Skeletal muscle satellite cell (primary cell): ENCODE measurements at regions not wholly inside any gene's neighbourhood (a gene's known extent, or its start where the extent isn't known, plus 50 kb on each side); places are given as distances from the start of the nearest gene placed in this dataset.
"Not testable (repeated sequence)": the region's sequence is repeated elsewhere in the genome, so short reads cannot be mapped to it uniquely, and the experiment has no call there.

Source experiments
- H3K27me3 ChIP-seq: 2 replicates; pipeline ENCODE4 v1.7.0; 2013; ENCODE audit warnings: low read length; ENCODE audit not compliant: control insufficient read depth, insufficient read depth
- H3K36me3 ChIP-seq: 2 replicates; pipeline ENCODE4 v1.7.0; 2013; ENCODE audit warnings: mild to moderate bottlenecking, control low read depth, low read length; ENCODE audit not compliant: insufficient read depth
- H3K4me1 ChIP-seq: 2 replicates; pipeline ENCODE4 v1.7.0; 2013; ENCODE audit warnings: low read length; ENCODE audit not compliant: control insufficient read depth, insufficient read depth
- H3K4me2 ChIP-seq: 2 replicates; pipeline ENCODE4 v1.7.0; 2013; ENCODE audit warnings: mild to moderate bottlenecking, low read length
- H3K4me3 ChIP-seq: 2 replicates; pipeline ENCODE4 v1.7.0; 2013; ENCODE audit warnings: low read length
- H3K9ac ChIP-seq: 2 replicates; pipeline ENCODE4 v1.7.0; 2013; ENCODE audit warnings: mild to moderate bottlenecking, low read depth, low read length, moderate library complexity
- H3K9me3 ChIP-seq: replicated peaks from 2 replicates; pipeline ENCODE4 v1.7.0; 2013; ENCODE audit warnings: mild to moderate bottlenecking, control low read depth, low read length

GRCh38 chr5:143957455-143957854 is 145.5 kb downstream of the HMHB1 start:
- no peaks in the 10 kb centered on the region for H3K27me3 ChIP-seq
- no peaks in the 10 kb centered on the region for H3K36me3 ChIP-seq
- no peaks in the 10 kb centered on the region for H3K9me3 ChIP-seq
- H3K4me3 ChIP-seq = no peak overlapping the region
- H3K4me1 ChIP-seq = no peaks in the 10 kb centered on the region
- no peak overlapping the region for H3K4me2 ChIP-seq
- H3K9ac ChIP-seq = no peak overlapping the region

DNA sequence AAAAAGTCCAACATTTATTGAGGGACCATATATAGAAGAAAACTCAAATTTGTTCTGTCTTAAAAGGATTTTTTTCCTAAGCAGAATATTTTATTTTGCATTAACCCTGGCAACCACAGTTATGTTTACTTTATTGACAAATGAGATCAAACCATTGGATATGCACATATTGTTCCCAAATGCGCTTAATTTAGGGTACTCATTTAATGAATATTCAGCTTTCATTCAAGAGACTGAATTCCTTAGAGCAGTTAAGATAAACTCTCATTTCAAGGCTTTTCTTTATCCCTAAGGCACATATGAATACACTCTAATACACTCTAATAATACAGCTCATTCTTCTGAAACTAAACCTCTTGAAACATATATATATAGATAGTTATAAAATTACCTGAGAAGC is 150.2 kb downstream of the HMHB1 start:
- no peaks in the 10 kb centered on the region for H3K4me1 ChIP-seq
- H3K27me3 ChIP-seq = no peaks in the 10 kb centered on the region
- no peak overlapping the region for H3K9ac ChIP-seq
- no peaks in the 10 kb centered on the region for H3K9me3 ChIP-seq
- no peak overlapping the region for H3K4me2 ChIP-seq
- H3K4me3 ChIP-seq = no peak overlapping the region
- no peaks in the 10 kb centered on the region for H3K36me3 ChIP-seq

DNA sequence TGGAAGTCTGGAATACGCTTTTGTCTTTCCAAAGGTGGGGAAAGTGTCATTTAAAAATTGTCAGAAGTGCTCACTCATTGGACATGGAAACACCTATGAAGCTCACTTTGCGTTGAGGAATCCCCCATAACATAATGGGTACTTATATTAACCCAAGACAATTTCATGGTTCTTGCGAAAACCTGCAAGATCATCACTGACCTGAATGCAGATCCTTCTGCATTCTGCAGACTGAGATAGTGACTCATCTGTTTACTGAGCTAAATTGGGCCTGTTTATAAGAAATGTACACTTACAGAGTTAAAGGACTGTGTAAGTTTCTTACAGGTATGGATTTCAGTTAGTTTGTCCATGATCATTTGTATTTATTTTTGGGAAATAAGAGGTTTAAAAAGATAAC is 153.0 kb downstream of the HMHB1 start:
- no peak overlapping the region for H3K4me3 ChIP-seq
- H3K9me3 ChIP-seq = no peaks in the 10 kb centered on the region
- H3K36me3 ChIP-seq = no peaks in the 10 kb centered on the region
- H3K27me3 ChIP-seq = no peaks in the 10 kb centered on the region
- no peak overlapping the region for H3K4me2 ChIP-seq
- H3K4me1 ChIP-seq = peaks cover 18% of the 10 kb centered on the region
- H3K9ac ChIP-seq = no peak overlapping the region

DNA sequence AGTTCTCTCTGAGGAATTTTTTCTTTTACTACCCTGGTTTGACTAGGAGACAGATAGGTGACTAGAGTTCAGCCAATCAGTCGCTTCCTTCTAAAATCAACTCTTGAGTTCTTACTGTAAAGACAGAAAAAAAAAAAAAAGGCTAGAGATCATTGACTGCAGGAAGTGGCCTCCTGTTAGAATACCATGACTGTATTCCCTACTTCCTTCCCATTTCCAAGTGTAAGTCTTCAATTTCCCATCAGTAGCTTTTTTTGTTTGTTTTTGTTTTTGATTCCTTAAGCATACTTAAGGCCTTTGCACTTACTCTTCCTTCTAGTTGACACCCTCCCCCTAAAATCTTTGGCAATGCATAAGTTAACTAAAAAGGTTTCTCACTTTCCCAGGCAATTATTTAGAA is 154.3 kb downstream of the HMHB1 start:
- no peak overlapping the region for H3K4me2 ChIP-seq
- H3K4me3 ChIP-seq = no peak overlapping the region
- no peak overlapping the region for H3K9ac ChIP-seq
- H3K9me3 ChIP-seq = no peaks in the 10 kb centered on the region
- no peaks in the 10 kb centered on the region for H3K27me3 ChIP-seq
- no peaks in the 10 kb centered on the region for H3K36me3 ChIP-seq
- peaks cover 26% of the 10 kb centered on the region for H3K4me1 ChIP-seq

DNA sequence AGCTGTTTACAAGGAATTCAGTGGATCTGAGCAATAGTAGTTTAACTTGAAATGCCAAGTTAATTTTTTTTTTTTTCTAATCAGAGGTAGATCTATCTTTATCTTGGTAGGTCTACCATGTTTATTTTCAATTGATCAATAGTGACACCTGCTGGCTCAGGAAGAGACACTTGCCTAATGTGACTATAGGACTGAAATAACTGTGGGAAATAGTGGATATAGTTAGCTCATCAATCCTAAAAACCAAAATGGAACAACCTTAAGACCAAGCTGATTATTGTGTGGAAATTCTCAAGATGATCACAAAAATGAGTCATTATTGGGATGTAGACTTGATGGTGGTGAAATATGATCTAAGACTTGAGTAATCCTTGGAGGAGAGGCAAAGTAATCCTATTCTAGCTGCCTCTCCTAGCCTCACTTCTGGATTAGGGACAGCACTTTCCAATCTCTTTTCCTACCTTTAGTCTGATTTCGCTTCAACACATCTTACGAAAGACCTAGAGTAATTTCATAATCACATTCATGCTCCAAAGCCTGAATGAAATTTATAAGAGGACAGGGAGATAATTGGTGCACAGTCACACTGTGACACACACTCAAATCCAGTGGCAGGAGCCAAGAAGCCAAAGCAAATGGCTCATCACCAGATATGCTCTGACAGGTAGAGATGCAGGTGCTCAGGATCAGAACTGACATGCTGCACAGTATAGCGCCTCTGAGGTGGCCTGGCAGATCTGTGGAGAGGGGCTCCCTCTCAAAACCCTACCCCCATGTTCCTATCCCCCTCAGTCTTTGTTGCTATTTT is 156.3 kb downstream of the HMHB1 start:
- H3K36me3 ChIP-seq = no peaks in the 10 kb centered on the region
- H3K4me3 ChIP-seq = no peak overlapping the region
- no peak overlapping the region for H3K4me2 ChIP-seq
- peaks cover 26% of the 10 kb centered on the region for H3K4me1 ChIP-seq
- H3K27me3 ChIP-seq = no peaks in the 10 kb centered on the region
- H3K9ac ChIP-seq = no peak overlapping the region
- H3K9me3 ChIP-seq = no peaks in the 10 kb centered on the region

DNA sequence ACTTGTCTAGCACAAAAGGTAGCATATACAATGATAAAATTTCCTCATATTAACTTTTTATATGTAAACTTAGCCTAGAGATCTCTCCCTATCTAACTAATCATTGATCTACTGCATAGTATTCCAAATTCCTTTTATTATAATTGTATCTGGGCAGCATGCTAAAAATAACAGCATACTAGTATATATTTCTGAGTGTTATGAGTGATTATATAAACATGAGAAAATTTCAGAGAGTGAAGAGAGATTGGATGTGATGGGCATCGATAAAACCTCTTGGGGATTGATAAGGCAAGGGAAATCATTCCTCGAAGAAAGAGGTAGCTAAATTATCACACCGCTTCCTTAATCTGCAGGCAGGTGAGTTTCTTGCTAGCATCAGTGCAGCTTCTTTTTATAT is 158.2 kb downstream of the HMHB1 start:
- Histone ChIP-seq H3K36me3 (no peaks in the 10 kb centered on the region), H3K27me3 (no peaks in the 10 kb centered on the region), H3K4me1 (peaks cover 26% of the 10 kb centered on the region), H3K9me3 (no peaks in the 10 kb centered on the region), H3K4me3 (no peak overlapping the region), H3K4me2 (no peak overlapping the region), H3K9ac (no peak overlapping the region)

- Histone ChIP-seq H3K4me3 (no peak overlapping the region), H3K4me1 (peaks cover 27% of the 10 kb centered on the region), H3K9me3 (no peaks in the 10 kb centered on the region), H3K9ac (no peak overlapping the region), H3K4me2 (no peak overlapping the region), H3K27me3 (no peaks in the 10 kb centered on the region), H3K36me3 (no peaks in the 10 kb centered on the region)
Measured at GRCh38 chr5:143972068-143972467, 160.1 kb downstream of the HMHB1 start.

GRCh38 chr5:143976055-143976454 is 164.1 kb downstream of the HMHB1 start:
- no peaks in the 10 kb centered on the region for H3K9me3 ChIP-seq
- H3K4me1 ChIP-seq = peaks cover 16% of the 10 kb centered on the region
- no peaks in the 10 kb centered on the region for H3K36me3 ChIP-seq
- no peak overlapping the region for H3K4me2 ChIP-seq
- H3K9ac ChIP-seq = no peak overlapping the region
- H3K27me3 ChIP-seq = no peaks in the 10 kb centered on the region
- H3K4me3 ChIP-seq = no peak overlapping the region

- no peak overlapping the region for H3K4me3 ChIP-seq
- no peaks in the 10 kb centered on the region for H3K36me3 ChIP-seq
- H3K27me3 ChIP-seq = no peaks in the 10 kb centered on the region
- H3K4me1 ChIP-seq = peaks cover 16% of the 10 kb centered on the region
- no peak overlapping the region for H3K4me2 ChIP-seq
- no peak overlapping the region for H3K9ac ChIP-seq
- H3K9me3 ChIP-seq = no peaks in the 10 kb centered on the region
Measured at GRCh38 chr5:143977891-143978461, 166.0 kb downstream of the HMHB1 start.

DNA sequence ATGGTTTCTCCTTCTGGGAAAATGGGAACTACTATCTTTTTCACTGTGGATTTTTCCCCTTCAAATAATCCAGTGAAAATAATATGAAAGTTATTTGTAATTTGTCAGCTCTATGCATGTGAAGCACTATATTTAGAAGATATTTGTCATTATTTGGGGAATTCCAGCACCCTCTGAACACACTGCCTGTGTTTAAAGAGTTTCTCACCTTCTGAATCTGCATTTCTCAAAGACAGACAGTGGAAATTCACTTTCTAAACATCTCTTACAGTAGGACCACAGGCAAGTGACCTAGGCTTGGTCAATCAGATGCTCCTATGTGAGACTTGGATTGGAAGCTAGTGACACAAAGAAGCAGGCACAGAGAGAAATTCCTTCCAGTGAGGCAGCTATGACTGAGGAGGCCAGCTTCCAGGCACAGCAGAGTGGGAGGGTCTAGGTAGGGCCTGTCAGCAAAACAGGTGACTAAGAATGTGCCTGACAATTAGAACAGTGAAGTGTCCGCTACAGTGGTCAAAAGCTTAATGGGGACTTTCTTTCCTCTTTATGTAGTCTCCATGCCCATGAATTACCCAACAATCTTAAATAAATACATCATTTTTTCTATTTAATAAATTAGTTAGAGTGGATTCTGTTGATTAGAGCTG is 167.2 kb downstream of the HMHB1 start:
- Histone ChIP-seq H3K36me3 (no peaks in the 10 kb centered on the region), H3K9ac (no peak overlapping the region), H3K4me2 (no peak overlapping the region), H3K4me1 (peaks cover 21% of the 10 kb centered on the region), H3K27me3 (no peaks in the 10 kb centered on the region), H3K4me3 (no peak overlapping the region), H3K9me3 (no peaks in the 10 kb centered on the region)

- H3K4me1 ChIP-seq = peaks cover 31% of the 10 kb centered on the region
- no peak overlapping the region for H3K4me3 ChIP-seq
- no peaks in the 10 kb centered on the region for H3K9me3 ChIP-seq
- H3K27me3 ChIP-seq = no peaks in the 10 kb centered on the region
- H3K4me2 ChIP-seq = no peak overlapping the region
- H3K36me3 ChIP-seq = no peaks in the 10 kb centered on the region
- no peak overlapping the region for H3K9ac ChIP-seq
Measured at GRCh38 chr5:143980506-143980905, 168.5 kb downstream of the HMHB1 start.

DNA sequence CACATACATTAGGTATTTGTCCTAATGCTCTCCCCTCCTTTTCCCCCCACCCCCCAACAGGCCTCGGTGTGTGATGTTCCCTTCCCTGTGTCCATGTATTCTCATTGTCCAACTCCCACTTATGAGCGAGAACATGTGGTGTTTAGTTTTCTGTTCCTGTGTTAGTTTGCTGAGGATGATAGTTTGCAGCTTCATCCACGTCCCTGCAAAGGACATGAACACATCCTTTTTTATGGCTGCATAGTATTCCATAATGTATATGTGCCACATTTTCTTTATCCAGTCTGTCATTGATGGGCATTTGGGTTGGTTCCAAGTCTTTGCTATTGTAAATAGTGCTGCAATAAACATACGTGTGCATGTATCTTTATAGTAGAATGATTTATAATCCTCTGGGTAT is 171.0 kb downstream of the HMHB1 start:
- H3K36me3 ChIP-seq, H3K9ac ChIP-seq, H3K9me3 ChIP-seq, H3K4me3 ChIP-seq, H3K27me3 ChIP-seq, H3K4me2 ChIP-seq: not testable (repeated sequence)
- H3K4me1 ChIP-seq = peaks cover 45% of the 10 kb centered on the region
